Sigmoid colon (tissue), 4 donors: ENCODE measurements at regions not wholly inside any gene's neighbourhood (a gene's known extent, or its start where the extent isn't known, plus 50 kb on each side); places are given as distances from the start of the nearest gene placed in this dataset.

Experiments used
- CTCF ChIP-seq, 4 experiments: fragments of 450-650 bp in 3 of 4; fragments of 200-600 bp in 1 of 4; IDR thresholded peaks; one replicate each; pipeline ENCODE4 v1.5.1; 2016 to 2019; ENCODE audit warnings: antibody characterized with exemption in 4 of 4, mild to moderate bottlenecking in 3 of 4, moderate library complexity in 2 of 4
- EP300 ChIP-seq, 4 donors: sonication (generic); formaldehyde crosslinking; IDR thresholded peaks; one replicate each; pipeline ENCODE4 v1.6.1; 2017; ENCODE audit warnings: antibody characterized with exemption in 4 of 4
- POLR2A ChIP-seq, 2 donors: fragments of 450-650 bp; IDR thresholded peaks; one replicate each; pipeline ENCODE4 v1.6.1; 2016; ENCODE audit warnings: antibody characterized with exemption in 2 of 2, mild to moderate bottlenecking in 2 of 2, moderate library complexity in 2 of 2
- POLR2AphosphoS5 ChIP-seq, 4 donors: sonication (generic); formaldehyde crosslinking; IDR thresholded peaks; one replicate each; pipeline ENCODE4 v1.6.1; 2017; ENCODE audit warnings: antibody characterized with exemption in 4 of 4

DNA sequence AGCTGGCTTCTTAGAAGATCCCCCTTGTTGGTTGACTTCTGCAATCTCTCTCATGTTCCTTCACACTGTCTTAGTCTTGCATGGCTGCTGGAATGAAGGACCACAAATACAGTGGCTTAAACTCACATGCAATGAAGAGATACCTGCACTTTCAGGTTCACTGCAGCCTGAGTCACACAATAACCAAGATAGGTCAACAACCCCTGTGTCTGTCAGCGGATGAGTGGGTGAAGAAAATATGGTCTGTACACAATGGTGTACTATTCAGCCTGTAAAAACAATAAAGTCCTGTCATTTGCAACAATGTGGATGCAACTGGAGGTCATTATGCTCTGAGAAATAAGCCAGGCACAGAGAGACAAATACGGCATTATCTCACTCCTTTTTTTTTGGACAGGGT is 373.8 kb upstream of the AMELY start:
- TF ChIP-seq CTCF (IDR thresholded peaks at IDR 0.05), result no peak
- no peak for TF ChIP-seq POLR2AphosphoS5 (IDR thresholded peaks at IDR 0.05)
- TF ChIP-seq EP300 (IDR thresholded peaks at IDR 0.05), result no peak
- TF ChIP-seq POLR2A (IDR thresholded peaks at IDR 0.05), result no peak
